Middle frontal gyrus (tissue), 1 donor: ENCODE measurements at regions not wholly inside any gene's neighbourhood (a gene's known extent, or its start where the extent isn't known, plus 50 kb on each side); places are given as distances from the start of the nearest gene placed in this dataset.

Source experiments
- DNase-seq: peaks from one replicate; pipeline ENCODE4 v3.0.0-alpha.2; 2015; ENCODE audit warnings: low spot score; ENCODE audit errors: extremely low spot score

DNA sequence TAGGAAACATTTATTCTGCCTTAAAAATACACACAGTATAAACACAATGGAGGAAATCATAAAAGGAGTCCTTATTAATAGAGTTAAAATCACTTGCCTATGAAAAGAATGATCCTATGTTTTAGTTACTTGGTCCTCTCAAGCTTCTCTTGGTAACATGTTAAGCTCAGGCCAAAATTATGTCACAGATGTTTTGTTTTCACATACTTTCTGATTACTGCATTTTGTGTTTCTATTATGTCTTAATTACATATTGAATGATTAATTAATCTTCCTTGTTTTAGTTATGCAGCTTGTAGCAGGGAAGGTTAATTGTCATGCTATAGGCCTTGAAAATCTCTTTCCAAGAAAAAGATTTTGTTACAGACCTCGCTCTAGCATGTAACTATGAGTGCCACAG, 406.0 kb downstream of the PLA2G4A start:
- no peak for DNase-seq

DNA sequence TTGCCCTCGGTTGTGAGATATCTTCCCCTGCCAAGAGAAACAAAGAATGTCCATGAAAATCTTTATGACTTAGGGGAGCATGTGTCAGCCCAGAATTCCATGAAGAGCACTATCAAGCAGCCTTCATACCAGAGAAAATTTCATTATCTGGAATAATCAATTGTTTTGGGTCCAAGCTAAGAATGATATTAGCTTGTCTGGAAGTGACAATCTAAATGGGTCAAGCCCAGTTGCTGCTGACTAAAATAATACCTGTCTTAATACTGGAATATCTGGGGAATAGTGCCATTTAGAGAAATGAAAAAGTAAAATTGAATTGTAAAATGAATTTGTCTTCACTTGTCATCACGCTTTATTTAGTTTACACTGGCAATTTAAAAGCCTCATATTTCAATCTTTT, 407.4 kb downstream of the PLA2G4A start:
- DNase-seq: no peak

DNA sequence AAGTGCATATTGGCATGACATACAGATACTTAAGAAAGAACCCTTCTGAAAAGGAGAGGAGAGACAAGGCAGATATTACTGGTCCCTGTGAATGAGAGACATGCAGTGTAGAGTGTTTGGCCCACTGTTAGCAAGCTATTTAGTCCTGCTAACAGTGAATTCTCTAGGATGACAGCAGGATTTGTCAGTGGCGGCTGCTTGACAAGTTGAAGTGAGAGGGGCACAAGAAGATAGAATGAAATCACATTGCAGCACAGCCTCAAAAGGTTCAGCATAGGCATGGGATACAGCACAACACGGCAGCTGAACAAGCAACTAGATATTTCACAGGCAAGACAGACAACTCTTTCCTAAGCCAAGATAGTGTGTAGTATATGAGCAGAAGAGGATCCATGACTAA, 407.9 kb downstream of the PLA2G4A start:
- no peak for DNase-seq

DNA sequence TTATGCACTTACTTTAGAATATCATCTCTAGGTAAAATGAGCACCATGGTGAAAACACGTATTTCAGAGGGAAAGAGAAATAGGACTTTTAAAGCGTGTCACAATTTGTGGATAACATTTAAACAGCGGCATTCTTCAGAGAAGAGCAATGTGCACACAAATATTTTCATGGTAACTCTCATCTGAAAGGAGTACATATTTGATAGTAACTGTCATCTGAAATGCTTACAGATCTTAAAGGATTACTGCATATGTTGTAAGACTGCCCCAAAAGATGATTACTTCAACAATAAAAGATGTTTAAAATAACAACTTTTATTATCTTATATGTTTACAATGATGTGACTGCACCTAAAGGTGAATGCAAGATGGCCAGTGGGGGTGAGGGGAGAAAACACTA, 408.8 kb downstream of the PLA2G4A start:
- DNase-seq: no peak

DNA sequence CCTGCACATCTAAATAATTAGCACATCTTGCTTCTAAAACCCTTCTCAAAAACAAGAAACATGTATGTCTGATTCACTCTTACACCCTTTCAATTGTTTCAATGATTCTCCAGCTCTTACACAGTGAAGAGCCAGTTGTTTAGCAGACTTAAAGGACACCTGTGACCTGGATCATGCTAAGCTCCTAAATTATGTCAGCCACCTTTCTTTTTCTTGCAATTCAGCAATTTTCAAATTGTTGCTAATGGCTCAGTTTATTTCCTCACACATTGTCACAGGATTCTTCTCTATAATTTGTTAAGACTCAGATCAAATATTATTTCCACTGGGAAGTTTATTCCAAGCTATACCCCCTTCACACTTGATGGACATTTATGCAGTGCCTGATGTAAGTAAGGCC, 413.2 kb downstream of the PLA2G4A start:
- DNase-seq: no peak

DNA sequence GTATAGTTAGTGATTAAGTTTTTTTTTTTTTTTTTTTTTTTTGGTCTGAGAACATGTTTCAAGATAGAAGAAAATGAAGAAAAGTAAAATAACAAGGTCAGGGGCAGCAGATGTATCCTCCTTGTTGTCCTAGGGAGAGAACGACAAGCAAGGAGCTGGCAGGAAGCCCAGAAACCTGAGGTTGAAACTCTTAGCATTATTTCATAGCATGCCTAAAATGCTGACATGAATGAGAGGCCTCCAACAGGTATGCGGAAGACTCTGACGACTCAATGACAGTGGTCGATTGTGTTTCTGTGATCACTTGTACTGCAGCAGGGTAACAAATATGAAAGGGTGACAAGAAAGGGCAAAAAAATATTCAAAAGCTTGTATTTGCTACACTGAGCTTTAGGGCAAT, 415.9 kb downstream of the PLA2G4A start:
- DNase-seq: no peak

DNA sequence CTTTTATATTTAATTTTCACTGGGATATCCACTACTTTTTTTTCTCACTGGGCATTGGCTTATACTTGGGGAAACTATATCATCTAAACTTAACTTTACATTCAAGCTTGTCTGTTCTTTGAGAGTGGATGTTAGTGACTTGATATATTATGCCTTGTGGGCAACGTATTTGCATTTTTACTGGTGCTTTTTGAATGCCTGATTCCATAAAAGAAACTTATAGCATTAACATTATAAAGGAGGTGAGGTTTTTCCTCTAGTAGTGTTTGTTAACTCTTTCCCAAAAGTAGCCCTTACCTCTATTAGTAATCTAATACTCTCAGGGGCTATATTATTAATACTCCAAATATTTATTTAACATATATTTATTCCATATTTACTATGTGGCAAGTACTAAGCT, 416.5 kb downstream of the PLA2G4A start:
- no peak for DNase-seq

DNA sequence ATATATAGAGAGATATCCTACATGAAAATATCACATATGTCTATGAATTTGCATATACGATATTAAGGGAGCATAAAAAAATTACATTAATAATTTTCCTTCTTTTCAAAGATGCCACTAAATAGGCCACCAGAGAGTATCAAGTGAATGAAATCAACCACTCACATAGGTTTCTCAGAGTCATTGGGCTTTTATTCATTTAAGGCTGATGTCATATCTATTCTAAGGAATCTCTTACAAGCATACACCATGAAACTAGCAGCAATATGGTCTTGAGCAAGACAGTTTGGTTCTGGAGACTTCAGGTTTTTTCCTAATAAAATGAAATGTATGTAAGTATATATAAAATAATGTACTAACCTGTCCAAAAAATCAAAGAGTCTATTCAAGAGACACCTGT, 420.4 kb downstream of the PLA2G4A start:
- no peak for DNase-seq

DNA sequence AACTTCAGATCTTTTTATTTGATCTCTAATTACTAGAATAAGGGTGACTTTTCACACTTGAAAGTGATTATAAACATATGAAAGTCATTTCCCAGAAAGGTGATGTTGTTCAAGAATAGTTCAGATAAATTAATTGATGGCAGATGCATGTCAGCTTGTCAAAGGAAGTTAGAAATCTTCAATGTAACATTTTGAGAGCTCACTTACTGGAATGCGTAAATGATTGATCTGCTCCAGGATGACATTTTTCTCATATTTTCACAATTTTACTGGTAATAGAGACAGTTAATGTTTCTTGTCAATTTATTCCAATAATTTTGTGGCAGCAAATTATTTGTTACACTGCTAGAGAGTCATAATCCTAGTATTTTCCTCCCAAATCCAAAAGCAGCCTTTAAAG, 424.2 kb downstream of the PLA2G4A start:
- DNase-seq: no peak

DNA sequence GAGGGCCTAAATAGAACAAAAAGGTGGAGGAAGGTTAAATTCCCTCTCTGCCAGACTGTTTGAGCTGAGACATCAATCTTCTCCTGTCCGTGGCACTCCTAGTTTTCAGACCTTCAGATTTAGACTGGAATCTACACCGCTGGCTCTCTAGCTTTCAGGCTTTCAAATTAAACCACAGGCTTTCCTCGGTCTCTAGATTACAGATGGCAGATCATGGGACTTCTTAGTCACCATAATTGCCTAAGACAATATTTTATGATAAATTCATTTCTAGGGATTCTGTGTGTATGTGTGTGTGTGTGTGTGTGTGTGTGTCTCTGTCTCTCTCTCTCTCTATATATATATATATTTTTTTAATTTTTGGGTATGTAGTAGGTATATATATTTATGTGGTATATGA, 428.7 kb downstream of the PLA2G4A start:
- no peak for DNase-seq

DNA sequence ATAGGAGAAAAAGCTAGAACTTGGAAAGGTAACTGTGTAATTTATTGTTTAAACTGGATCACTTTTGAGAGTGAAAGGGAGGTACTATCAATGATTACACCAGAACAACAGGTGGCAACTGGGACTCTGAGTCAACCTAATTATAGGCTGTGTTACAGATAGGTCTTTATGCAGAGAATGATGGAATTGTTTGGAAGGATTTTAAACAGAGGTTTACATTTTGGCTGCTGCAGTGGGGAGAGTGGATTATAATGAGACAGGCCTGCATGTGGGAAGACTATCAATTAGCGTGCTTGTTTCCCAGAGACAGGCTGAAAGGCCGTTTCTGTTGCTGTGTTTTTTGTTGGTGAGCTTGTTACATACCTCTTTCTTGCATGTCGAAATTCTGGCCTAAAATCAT, 432.9 kb downstream of the PLA2G4A start:
- no peak for DNase-seq

DNA sequence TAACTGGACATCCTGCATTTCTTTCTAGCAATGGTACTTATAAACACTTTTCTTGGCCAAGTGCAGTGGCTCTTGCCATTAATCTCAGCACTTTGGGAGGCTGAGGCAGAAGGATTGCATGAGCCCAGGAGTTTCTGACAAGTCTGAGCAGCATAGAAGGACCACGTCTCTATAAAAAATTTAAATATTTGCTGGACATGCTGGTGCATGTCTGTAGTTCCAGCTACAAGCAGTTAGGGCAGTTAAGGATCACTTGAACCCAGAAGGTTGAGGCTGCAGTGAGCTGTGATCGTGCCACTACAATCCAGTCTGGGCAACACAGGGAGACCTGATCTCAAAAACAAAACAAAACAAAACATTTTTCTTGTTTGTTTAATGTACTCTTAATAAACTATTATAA, 434.0 kb downstream of the PLA2G4A start:
- no peak for DNase-seq

DNA sequence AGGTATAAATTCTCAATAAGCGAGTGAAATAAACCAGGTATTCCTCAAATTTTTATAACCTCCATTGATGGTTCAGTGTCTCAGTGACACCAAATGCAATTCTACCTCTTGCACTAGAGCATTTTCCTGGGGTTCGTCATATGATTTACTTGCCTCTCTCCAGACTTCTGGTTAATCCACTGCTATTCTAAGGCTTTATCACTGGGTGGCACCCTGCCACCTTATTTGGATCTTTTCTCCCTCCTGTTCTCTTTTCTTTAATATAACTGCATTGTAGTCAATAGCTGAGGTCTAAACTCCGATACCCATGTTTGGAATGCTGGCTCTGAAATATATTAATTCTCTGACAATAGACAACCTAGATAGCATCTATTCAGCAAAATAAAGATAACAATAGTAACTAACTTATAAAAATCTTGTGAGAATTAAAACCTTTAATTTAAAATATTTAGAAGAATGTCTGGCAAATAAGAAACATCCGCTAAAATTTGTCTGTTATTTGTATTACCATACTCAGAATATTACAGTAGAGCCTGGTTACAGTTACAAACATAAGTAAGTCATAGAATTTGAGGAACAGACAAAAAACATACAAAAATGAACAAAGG, 436.4 kb downstream of the PLA2G4A start:
- peak; percentile 61 for DNase-seq

DNA sequence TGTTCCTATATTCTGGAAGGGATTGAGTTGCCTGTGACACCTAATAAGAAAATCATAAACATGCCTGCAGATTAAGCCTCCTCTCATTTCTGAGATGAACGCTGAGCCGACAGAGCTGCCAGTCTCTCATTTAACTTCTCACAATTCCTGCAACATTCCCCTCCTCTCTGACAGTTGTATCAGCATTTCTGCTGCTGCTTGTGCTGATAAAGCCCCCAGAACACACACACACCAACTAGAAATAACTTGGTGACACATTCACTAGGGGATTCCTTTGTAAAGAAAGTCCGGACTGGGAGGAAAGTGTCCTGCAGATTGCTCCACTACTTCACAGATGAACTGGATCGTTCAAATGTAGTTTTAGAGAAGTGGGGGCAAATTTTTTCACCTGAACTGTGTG, 437.3 kb downstream of the PLA2G4A start:
- DNase-seq: no peak

DNA sequence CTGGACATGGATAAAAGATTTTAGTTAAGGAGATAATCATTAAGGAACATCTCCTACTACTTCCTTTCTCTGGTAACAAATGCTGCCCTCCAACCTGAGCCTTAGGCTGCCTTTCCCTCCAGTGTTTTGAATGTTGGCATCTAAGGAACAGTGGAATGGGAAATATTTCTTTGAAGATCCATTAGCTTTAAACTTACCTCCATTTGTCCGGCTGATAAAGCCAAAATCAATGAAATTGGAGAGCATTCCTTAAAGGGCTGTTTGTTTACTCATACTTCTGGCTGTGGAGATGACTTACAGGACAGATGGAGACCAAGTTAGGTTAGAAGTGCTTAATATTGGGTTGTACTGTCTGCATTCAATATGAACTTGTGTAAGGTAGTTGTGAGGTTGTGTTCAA, 439.1 kb downstream of the PLA2G4A start:
- no peak for DNase-seq

DNA sequence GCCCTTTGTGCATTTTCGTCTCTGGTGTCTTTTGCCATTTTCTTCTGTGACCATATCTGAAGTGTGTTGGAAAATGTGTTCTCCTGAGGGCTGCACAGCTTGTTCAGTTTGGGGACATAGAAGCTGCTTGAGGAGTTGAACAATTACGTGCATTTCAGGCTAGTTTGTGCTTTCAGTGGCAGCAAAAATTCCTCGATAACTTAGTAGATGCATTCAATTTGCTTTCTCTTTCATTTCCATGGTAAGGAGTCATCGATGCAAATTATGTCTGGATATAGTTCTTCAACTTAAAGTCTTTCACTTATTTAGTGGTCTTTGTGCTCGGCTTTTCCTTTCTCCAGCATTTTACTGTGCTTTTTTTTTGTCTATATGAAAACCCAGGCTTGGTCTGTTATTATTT, 441.5 kb downstream of the PLA2G4A start:
- no peak for DNase-seq

DNA sequence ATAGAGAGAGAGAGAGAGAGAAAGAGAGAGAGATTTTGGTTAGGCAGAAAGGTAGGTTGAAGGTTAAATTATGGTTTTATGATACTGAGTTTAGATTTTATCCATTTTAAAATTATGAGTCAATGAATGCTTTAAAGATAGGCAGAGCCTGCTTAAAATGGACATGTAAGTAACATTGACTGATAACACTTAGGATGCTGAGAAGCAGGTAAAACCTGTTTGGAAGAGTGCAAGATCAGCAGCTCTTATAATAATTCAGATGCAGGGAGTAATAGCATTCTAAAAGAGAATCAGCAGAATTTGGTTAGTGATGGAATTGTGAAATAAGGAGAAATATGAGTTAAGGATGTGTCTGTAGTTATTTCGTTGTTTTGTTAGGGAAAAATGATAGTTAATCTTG, 446.6 kb downstream of the PLA2G4A start:
- no peak for DNase-seq

DNA sequence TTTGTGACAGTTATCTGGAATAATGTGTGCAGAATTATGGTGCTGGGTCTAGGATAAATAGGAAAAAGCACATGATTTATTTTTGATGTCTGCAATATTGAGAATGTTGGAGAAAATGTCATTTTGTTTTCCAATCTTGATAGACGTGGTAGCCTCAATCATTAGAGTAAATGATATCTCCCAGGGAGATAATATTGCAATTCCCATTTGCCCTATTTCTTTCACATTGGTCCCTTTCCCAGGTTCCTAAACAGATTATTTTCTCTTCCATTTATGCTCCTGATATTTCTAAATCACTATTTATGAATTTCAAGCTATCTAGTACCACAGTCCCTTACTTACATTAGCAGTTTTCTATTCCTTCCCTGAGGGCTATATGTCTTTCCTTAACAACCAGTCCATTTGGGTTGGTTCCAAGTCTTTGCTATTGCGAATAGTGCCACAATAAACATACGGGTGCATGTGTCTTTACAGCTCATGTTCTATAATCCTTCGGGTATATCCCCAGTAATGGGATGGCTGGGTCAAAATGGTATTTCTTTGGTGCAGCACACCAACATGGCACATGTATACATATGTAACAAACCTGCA, 447.3 kb downstream of the PLA2G4A start:
- no peak for DNase-seq

DNA sequence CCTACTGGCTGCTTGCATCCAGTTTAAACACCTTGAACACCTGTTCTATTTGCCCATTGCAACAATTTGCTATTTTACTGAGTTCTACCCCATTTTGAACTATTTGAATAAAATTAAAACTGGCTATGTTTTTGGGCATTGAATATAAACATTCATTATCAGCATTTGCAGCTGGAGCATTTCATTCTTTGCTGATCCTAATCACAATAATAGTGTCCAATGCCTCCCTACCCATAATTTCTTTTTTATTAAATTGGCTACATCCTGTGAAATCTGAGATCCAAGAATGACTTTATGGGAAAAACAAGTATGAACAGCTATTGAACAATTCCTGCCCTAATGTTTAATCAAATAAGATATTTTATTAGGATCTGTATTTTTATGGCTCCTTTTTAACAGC, 447.9 kb downstream of the PLA2G4A start:
- DNase-seq: no peak

DNA sequence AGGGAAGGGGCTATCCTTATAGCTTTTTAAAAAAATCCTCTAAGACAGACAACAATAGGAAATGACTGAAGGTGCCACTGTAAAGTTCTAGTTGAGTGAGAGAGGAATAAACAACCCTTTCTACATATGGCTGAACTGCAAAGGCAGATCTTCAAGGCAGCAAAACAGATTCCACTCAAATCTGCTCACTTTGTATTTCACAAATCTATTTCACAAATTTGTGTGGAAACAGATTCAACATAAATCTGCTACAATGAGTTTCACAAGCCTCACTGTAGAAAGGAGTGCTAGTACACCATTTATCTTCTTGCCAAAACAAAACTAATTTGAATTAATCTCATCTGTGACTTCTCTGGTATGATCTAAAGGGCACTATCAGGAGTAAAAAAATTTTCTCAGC, 451.3 kb downstream of the PLA2G4A start:
- DNase-seq: no peak

DNA sequence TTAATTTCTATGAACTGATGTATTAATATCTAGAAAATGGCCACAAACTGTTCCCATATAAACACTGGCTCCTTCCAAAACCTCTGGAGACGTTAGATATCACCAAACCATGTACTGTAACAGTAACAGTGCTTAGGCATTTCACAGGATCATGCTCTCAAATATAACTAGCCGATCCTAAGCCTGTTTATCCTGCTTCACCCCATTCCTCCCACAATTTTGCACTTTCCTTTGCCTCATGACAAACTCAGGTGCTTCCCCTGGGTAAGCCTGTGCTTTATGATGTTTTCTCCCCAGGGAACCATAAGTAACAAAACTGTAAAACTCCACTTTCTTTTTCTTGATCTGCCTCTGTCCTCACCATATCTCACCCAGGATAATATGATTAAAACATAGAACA, 452.3 kb downstream of the PLA2G4A start:
- DNase-seq: no peak

DNA sequence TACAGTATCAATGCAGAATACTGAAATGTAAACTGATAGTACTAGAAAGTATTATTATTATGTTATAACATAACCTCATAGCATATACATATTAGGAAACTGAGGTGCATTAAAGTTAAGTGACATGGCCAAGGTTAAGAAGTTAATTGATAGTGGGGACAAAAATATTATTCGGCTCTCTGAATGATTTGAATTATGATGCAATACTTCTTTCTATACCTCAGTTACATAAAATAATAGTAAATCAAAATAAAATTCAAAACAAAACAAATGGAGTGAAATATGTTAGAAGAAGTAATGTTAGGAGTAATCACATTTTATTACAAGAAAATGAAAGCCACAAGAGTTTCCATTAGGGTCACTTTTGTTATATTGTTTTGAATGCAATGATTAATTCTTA, 455.2 kb downstream of the PLA2G4A start:
- no peak for DNase-seq

DNA sequence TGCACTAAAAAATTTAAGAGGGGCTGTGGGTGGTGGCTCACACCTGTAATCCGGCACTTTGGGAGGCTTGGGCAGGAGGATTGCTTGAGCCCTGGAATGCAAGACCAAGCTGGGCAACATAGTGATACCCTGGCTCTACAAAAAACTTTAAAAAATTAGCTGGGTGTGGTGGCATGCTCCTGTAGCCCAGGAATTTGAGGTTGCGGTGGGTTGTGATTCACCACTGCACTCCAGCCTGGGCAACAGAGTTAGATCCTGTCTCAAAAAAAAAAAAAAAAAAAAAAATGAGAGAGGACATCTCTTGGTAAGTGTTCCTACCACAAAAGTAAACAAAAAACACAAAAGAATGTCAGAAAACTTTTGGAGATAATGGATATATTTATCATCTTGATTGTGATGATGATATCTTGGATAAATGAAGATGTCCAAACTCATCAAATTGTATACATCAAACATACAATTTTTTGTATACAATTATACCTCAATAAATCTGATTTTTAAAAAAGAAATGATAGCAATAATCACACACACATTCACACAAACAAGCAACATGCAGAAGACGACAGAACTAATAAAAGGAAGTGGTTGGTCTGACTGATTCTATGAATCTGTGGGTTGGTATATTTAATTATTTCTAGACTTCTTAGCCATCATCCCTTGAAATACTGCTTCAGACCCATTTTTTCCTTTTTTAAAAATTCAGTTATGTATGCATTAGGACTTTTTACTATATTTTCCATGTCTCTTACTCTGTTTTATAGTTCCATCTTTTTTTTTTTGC, 465.9 kb downstream of the PLA2G4A start:
- DNase-seq: no peak
